SIG-M5 (cell line): ENCODE measurements at regions not wholly inside any gene's neighbourhood (a gene's known extent, or its start where the extent isn't known, plus 50 kb on each side); places are given as distances from the start of the nearest gene placed in this dataset.

Experiments
- DNase-seq: peaks from one replicate; lab custom pipeline; 2025; lab: John Stamatoyannopoulos, UW

- DNase-seq = no peak
Measured at GRCh38 chr5:90193185-90193822, 216.3 kb downstream of the CETN3 start.

GRCh38 chr5:90191352-90192045, 218.1 kb downstream of the CETN3 start:
- no peak for DNase-seq

- no peak for DNase-seq
Measured at GRCh38 chr5:90185897-90186468, 223.6 kb downstream of the CETN3 start.

DNA sequence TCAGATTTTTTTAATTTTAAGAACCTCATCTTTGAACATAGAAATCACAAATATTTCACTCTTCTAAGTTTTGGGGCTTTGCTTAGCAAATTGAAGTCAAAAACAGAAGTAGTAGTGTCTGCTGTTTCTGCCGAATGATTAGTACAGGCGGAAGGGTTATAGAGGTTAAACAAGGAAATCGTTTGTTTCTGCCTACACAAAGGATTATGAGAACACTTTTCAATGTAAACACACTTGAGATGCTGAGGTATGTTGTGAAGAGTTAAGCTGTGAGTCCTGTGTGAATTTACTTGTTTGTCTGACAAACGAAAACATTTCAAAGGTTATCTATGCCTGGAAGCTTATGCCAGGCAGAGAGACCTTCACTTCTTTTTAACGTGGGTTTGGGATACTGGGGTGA, 224.8 kb downstream of the CETN3 start:
- DNase-seq = no peak

DNA sequence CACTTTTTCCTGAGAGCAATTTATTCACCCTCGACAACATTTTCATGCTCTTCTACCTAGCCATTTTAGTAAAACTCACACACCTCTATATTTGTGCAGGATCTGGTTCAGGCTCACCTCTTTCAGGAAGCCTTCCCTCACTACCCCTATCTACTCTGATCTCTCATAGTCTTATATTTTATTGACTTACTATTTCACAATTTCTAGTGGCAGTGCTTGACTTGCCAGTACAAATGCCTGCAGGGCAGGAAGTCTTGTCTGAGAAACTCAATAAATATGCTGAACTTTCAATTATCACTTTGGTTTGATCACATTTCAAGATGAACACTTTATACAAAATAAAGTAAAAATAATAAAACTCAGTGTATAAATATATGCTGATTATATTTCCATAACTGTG, 226.8 kb downstream of the CETN3 start:
- no peak for DNase-seq

DNA sequence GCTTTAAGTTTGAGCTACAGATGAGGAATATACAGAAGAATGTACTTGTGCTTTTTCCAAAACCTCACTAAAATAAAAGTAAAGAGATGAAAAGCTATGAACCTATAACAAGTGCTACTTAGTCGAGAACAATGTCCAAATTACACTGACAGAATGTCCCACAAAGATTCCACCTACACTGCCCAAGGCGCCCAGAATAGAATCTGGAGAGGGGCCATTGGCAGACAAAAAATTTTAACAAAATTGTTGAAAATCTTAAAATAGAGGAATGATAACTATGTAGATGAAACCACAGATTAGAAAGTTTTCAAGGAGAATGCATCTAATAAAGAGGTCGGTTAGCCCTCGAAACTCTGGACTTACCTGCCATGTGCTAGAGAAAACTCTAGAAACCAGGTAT, 235.3 kb downstream of the CETN3 start:
- no peak for DNase-seq

GRCh38 chr5:90173299-90174030, 236.1 kb downstream of the CETN3 start:
- DNase-seq = no peak

DNA sequence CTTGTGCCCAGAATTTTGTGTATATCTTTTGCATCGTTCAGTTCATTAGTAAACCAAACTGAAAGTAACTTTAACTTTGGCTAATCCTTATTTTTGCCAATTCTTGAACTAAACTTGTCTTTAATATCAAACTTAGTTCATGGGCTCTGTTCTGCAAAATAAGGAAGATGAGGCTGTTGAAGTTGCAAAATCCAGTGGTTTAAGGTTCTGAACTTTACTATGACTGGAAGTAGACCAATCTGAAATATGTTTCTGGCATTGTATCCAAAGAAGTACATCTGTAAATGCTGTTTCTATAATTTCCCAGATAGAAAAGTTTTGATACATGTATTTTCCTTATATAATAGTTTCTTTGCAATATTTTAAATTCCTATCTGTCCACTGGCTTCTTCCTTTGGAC, 238.1 kb downstream of the CETN3 start:
- DNase-seq = no peak

GRCh38 chr5:90170261-90170660, 239.3 kb downstream of the CETN3 start:
- DNase-seq = no peak

GRCh38 chr5:90169078-90169477, 240.5 kb downstream of the CETN3 start:
- DNase-seq = no peak

DNA sequence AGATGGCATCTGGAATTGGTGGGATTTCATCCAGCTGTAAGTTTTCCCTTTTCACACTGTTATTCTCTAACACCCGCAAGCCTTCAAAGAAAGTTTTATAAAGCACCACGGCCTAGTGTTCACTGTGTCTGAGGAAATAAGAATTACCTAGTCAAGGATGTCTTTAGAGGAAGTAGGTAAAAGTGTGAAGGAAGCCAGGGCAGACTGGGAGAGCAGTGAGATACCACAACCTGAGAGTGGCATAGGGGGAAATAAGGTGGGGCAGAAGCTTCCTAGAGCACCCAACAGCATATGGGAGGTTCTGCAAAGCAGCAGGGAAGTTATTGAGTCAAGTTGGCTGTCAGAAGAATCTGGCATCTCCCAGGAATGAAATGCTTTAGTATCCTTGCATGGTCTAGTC, 241.2 kb downstream of the CETN3 start:
- DNase-seq = no peak

DNA sequence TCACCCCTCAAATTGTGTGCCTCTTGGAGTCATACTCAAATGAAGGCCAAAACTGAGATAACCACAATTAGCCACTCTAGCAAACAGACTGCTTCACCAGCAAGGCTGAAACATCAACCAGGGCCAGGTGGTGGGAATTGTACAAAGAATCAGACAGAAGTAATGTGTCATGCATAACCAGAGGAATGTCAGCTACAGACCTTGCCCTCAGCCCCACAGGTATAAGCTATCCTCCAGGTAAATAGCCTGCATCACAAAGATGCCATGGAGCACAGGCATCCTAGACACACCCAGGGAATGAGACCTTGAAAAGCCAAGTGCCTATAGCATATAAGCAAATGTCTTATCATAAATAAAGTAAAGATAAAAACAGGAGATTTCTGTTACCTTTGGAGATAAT, 242.7 kb downstream of the CETN3 start:
- no peak for DNase-seq

DNA sequence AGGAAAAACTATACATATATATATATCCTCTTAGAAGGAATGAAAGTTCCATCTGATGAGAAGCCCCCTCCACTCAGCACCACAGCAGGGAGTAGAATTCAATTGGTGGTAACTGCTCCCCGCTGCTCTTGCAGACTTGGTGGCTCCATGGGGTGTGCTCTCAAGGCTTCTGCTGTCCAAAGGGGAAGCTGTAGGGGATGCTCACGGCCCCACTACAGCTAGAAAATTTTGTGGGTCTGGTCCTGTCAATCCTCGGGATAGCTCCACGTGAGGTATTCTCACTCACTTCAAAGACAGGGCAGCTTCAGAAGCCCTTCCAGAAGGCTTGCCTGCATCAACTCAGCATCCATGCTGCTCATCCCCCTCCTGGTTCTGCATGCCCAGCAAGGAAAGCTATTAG, 247.2 kb downstream of the CETN3 start:
- DNase-seq = no peak

DNA sequence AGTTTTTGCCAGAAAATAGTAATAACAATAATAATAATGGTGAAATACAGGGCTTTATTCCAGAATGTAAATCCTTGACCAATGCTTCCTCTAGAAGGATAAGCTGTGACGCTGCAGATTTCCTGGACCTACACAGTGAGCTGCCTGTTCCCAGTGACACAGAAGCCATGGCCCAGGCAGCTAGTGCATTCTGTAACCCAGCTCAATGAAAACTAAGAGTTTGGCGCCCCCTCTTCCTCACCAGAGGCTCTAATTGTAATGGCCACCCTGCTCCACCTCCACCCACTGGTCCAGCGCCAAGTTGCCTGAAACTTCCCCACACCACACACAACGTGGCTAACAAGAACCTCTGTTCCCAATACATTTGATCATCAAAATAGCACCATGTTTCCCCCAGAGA, 248.1 kb downstream of the CETN3 start:
- no peak for DNase-seq

- no peak for DNase-seq
Measured at GRCh38 chr5:90158131-90158530, 251.4 kb downstream of the CETN3 start.

DNA sequence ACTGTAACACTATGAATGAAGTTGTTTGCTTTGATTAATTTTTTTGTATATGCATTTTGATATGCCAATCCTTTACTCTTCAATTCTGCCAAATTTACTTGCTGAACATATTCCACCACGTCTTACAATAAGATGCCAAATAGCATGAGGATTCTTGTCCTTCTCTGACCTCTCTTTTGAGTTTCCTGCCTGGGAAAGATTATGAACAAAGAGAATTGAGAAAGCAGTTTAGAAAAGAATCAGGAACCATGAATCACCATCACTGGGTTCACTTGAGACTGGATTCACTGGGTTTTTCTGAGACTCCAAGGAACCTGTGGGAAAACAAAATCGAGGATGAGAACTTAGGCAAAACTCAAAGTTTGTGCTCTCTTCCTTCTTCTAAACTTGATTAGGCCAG, 256.5 kb downstream of the CETN3 start:
- DNase-seq = no peak

DNA sequence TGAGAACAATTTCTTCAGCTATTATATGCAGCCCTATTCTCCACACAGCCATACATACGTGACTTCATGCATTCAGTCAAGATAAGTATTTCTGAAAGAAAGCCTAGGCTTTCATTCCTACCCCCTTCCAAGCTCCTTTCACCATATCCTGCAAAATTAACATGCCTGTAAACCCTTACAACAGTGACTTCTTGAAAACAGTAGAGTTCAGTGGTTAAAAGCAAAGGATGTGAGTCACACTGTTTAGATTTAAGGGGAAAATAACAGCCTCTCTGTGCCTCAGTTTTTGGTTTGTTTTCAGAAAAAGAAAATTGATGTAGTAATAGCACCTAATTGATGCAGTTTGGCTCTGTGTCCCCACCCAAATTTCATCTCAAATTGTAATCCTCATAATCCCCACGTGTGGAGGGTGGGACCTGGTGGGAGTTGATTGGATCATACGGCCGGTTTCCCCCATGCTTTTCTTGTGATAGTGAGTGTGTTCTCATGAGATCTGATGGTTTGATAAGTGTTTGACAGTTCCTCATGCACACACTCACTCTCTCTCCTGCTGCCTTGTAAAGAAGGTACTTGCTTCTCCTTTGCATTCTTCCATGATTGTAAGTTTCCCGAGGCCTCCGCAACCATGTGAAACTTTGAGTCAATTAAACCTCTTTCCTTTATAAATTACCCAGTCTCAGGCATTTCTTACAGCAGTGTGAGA, 264.8 kb downstream of the CETN3 start:
- DNase-seq = no peak

DNA sequence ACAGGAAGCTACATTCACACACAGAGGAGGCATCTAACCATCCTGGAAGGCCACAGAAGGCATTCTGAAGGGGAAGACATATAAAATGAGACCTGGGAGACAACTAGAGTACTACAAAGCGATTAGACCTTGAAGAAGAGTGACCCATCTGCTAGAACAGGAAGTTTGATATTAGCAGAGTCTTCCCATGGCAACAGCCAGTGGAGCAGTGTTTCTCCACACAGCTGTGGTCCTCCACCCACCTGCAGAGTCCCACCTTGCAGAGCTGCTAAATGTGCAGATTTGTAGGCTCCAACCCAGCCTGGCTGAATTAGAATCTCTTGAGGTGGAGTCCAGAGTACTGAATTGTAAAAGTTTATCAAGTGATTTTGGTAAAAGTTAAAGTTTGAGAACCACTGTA, 267.0 kb downstream of the CETN3 start:
- DNase-seq = no peak

- DNase-seq = no peak
Measured at GRCh38 chr5:90141984-90142383, 267.6 kb downstream of the CETN3 start.

GRCh38 chr5:90136952-90137528, 272.5 kb downstream of the CETN3 start:
- no peak for DNase-seq

DNA sequence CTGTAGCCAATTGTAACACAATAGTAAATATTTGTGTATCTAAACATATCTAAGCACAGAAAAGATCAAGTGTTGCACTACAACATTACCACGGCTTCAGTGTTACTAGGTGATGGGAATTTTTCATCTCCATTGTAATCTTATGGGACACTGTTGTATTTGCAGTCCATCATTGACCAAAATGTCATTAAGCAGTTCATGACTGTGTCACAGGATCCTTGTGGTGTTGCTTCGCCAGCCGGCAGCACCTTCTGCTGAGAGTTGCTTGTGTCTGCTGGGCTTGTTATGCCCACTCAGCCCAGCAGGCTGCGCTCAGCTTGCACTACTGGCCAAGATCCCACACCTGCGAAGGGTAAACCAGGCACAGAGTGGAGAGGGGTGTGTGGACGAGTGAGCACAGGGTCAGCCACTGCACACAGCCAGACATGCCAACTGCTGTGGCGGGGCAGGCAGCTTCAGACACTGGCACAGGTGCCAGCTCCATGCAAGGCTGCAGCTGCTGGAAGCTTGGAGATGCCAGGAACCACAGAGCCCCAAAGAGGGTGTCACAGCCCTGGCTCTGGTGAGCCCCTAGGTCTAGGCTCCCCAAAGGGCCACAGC, 273.7 kb downstream of the CETN3 start:
- no peak for DNase-seq

GRCh38 chr5:90134892-90135291, 274.7 kb downstream of the CETN3 start:
- no peak for DNase-seq
